Tibial artery (tissue), 4 donors: ENCODE measurements at regions not wholly inside any gene's neighbourhood (a gene's known extent, or its start where the extent isn't known, plus 50 kb on each side); places are given as distances from the start of the nearest gene placed in this dataset.

ENCODE experiments used
- DNase-seq, 2 donors: peaks; one replicate each; pipeline ENCODE4 v3.0.0-alpha.2; 2019
- H3K27ac ChIP-seq, 2 donors: fragments of 200-600 bp; sonication (generic) in 1 of 2; 1 replicate in 1 of 2; 2 replicates in 1 of 2; pipeline ENCODE4 v1.5.1; 2018 to 2019; ENCODE audit warnings: mild to moderate bottlenecking in 1 of 2
- H3K27me3 ChIP-seq, 2 donors: fragments of 200-600 bp; sonication (generic) in 1 of 2; one replicate each; pipeline versions ENCODE4 v1.5.1 to v1.6.0; 2016 to 2019
- H3K36me3 ChIP-seq, 3 donors: fragments of 200-600 bp; sonication (generic) in 2 of 3; one replicate each; pipeline ENCODE4 v1.5.1; 2016 to 2019; ENCODE audit warnings: mild to moderate bottlenecking in 2 of 3
- H3K4me1 ChIP-seq, 4 donors: fragments of 200-600 bp; sonication (generic) in 2 of 4; 1 replicate in 3 of 4; 2 replicates in 1 of 4; pipeline ENCODE4 v1.5.1; 2016 to 2019
- H3K4me3 ChIP-seq, 2 donors: fragments of 200-600 bp; sonication (generic) in 1 of 2; 1 replicate in 1 of 2; 2 replicates in 1 of 2; pipeline ENCODE4 v1.5.1; 2018 to 2019; ENCODE audit warnings: mild to moderate bottlenecking in 2 of 2
- H3K9me3 ChIP-seq, 3 donors: fragments of 200-600 bp; sonication (generic) in 1 of 3; one replicate each; pipeline ENCODE4 v1.5.1; 2016 to 2019
- intact Hi-C: fragments of 100-400 bp; cut with DNase I; formaldehyde crosslinking; loops from one replicate; pipeline ENCODE4 v1.15.0; 2023; ENCODE audit warnings: low total_unique reads
- TF ChIP-seq, protein P1 (sequence below), 2 experiments: fragments of 200-600 bp in 1 of 2; fragments of 450-650 bp in 1 of 2; IDR thresholded peaks; one replicate each; pipeline ENCODE4 v1.5.1; 2017 to 2019; ENCODE audit warnings: antibody characterized with exemption in 2 of 2, mild to moderate bottlenecking in 1 of 2, moderate library complexity in 1 of 2

DNA sequence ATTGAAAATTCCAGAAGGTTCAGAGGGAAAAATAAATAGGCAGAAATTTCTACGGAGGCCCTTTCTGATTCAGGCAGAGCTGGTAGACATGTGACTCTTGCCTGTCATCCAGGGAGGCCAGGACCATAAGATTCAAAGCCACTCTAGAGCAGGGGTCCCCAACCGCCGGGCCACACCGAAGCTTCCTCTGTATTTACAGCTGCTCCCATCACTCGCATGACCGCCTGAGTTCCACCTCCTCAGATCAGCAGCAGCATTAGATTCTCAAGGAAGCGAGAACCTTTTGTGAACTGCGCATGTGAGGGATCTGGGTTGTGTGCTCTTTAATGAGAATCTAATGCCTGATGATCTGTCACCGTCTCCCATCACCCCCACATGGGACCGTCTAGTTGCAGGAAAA, 72.2 kb downstream of the RWDD4 start:
- no peaks in the 10 kb centered on the region for H3K36me3 ChIP-seq
- H3K4me3 ChIP-seq, result no peak overlapping the region
- TF ChIP-seq, protein P1, sequence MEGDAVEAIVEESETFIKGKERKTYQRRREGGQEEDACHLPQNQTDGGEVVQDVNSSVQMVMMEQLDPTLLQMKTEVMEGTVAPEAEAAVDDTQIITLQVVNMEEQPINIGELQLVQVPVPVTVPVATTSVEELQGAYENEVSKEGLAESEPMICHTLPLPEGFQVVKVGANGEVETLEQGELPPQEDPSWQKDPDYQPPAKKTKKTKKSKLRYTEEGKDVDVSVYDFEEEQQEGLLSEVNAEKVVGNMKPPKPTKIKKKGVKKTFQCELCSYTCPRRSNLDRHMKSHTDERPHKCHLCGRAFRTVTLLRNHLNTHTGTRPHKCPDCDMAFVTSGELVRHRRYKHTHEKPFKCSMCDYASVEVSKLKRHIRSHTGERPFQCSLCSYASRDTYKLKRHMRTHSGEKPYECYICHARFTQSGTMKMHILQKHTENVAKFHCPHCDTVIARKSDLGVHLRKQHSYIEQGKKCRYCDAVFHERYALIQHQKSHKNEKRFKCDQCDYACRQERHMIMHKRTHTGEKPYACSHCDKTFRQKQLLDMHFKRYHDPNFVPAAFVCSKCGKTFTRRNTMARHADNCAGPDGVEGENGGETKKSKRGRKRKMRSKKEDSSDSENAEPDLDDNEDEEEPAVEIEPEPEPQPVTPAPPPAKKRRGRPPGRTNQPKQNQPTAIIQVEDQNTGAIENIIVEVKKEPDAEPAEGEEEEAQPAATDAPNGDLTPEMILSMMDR (IDR thresholded peaks at IDR 0.05), result no peak
- peaks cover 0 to 14% (median 3%) of the 10 kb centered on the region in 4 donors for H3K4me1 ChIP-seq
- H3K27ac ChIP-seq, result no peak overlapping the region
- no peaks in the 10 kb centered on the region for H3K9me3 ChIP-seq
- H3K27me3 ChIP-seq, result no peaks in the 10 kb centered on the region
- intact Hi-C loops, result no loop called here
- no peak for DNase-seq

DNA sequence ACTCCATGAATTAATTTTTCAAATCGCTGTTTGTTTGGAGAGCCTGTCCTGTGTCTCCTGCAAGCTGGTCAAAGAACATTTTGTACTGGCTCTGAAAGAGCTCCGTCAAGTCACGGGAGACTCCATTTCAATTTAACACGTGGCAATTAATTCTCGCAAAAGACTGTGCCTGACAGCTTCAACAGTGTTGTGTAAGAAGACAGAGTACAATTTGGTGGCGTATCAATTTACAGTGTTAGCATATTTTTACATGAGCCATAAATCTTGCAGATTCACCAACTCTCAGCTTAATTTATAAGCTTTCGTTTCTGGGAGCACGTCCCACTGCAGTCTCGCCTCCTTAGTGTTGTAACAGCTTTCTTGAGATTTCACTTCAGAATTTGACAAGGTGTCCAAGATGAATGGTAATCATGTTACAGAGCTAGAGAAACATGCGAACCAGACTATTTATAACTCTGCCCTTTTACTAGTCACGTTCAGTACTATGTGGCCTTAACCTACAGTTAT, 70.8 kb downstream of the RWDD4 start:
- intact Hi-C loops, result no loop called here
- H3K27ac ChIP-seq, result peak overlapping the region; percentile 53 to 58
- H3K36me3 ChIP-seq, result no peaks in the 10 kb centered on the region
- H3K27me3 ChIP-seq, result peaks cover 0 to 3% of the 10 kb centered on the region in 2 donors
- peak overlapping the region in 1 of 2 donors; percentile 30 for H3K4me3 ChIP-seq
- no peaks in the 10 kb centered on the region for H3K9me3 ChIP-seq
- H3K4me1 ChIP-seq, result peaks cover 0 to 14% (median 3%) of the 10 kb centered on the region in 4 donors
- DNase-seq, result peak in 1 of 2 donors; percentile 66
- TF ChIP-seq, protein P1 (IDR thresholded peaks at IDR 0.05), result no peak

DNA sequence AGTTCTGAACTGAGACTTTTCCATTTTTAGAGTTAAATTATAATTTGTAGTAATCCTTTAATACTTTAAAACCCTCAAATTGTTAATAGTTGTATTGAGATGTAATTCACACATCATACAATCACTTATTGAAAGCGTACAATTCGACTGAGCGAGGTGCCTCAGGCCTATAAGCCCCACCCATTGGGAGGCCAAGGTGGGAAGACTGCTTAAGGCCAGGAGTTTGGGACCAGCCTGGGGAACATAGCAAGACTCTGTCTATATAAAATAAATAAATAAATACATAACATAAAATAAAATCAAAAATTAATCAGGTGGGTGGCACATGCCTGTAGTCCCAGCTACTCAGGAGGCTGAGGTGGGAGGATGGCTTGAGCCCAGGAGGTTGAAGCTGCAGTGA, 70.3 kb downstream of the RWDD4 start:
- H3K4me1 ChIP-seq, result peaks cover 0 to 14% (median 3%) of the 10 kb centered on the region in 4 donors
- H3K27me3 ChIP-seq, result peaks cover 0 to 3% of the 10 kb centered on the region in 2 donors
- H3K9me3 ChIP-seq, result no peaks in the 10 kb centered on the region
- intact Hi-C loops, result no loop called here
- peak overlapping the region in 1 of 2 donors; percentile 30 for H3K4me3 ChIP-seq
- H3K27ac ChIP-seq, result peak overlapping the region; percentile 53 to 58
- TF ChIP-seq, protein P1 (IDR thresholded peaks at IDR 0.05), result no peak
- no peaks in the 10 kb centered on the region for H3K36me3 ChIP-seq
- no peak for DNase-seq

DNA sequence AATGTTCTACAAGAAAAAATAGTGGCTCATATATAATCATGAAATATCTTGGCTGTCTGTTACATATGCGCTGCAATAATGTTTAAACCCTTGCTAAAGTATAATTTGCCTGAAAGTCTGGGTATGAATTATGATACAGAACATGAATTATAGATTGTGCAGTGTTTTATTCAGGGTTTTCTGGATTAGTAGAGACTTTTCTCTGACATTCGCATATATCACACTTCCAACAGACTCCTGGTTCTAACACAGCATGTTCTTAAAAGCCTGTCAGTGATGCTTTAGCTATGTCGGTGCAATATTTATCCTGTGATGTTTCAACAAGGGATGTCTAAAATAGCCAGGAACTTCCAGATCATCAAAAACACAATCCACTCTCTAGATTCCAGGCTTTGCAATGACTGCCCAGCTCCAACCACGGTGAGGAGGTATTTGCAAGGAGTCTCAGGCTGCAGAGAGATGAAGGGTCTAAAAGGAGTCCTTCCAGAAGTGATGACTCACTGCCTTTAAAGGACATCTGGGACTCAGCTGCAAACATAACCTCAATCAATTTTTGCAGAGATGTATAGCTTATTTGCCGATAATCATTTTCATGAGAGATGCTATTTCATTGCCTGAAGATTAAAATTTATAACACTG, 69.4 kb downstream of the RWDD4 start:
- H3K9me3 ChIP-seq, result no peaks in the 10 kb centered on the region

More for the DNA sequence above, 69.4 kb downstream of the RWDD4 start:
- no peaks in the 10 kb centered on the region for H3K36me3 ChIP-seq
- peaks cover 0 to 3% of the 10 kb centered on the region in 2 donors for H3K27me3 ChIP-seq
- intact Hi-C loops, result no loop called here
- no peak overlapping the region for H3K4me3 ChIP-seq
- H3K27ac ChIP-seq, result no peak overlapping the region
- TF ChIP-seq, protein P1 (IDR thresholded peaks at IDR 0.05), result no peak
- H3K4me1 ChIP-seq, result peaks cover 0 to 14% (median 3%) of the 10 kb centered on the region in 4 donors
- DNase-seq, result no peak
